IMR-90 (cell line): ENCODE measurements at regions not wholly inside any gene's neighbourhood (a gene's known extent, or its start where the extent isn't known, plus 50 kb on each side); places are given as distances from the start of the nearest gene placed in this dataset.

Experiments
- ATAC-seq: fragments of 200-7000 bp; cut with Tn5 transposase; 2 replicates; pipeline ENCODE4 v1.9.1; 2020; ENCODE audit warnings: low read depth, mild to moderate bottlenecking, moderate library complexity
- BruUV-seq: library from RNA; stranded (reverse); fragments of 400-500 nt; replicated peaks from 2 replicates; lab custom pipeline; 2021; lab: Mats Ljungman, UMichigan
- CTCF ChIA-PET: fragments of 300-600 bp; formaldehyde crosslinking; extraction: SDS; loops from one replicate; lab custom pipeline; 2021; ENCODE audit warnings: antibody characterized with exemption; lab: Yijun Ruan, JAX
- POLR2A ChIA-PET: fragments of 300-600 bp; sonication (Branson Sonifier 250); formaldehyde crosslinking; loops from one replicate; lab custom pipeline; 2022; ENCODE audit warnings: antibody characterized with exemption; ENCODE audit not compliant: unreplicated experiment; lab: Charles Lee
- DNase-seq: peaks from one replicate; pipeline ENCODE4 v3.0.0; 2013
- H2AFZ ChIP-seq: replicated peaks from 2 replicates; pipeline ENCODE3; 2013; ENCODE audit warnings: low read length, mild to moderate bottlenecking; ENCODE audit not compliant: poor library complexity
- H2AK5ac ChIP-seq: 2 replicates; pipeline ENCODE4 v1.6.1; 2013; ENCODE audit warnings: low read depth, low read length, inconsistent platforms
- H2AK9ac ChIP-seq: replicated peaks from 2 replicates; pipeline ENCODE3; 2013; ENCODE audit warnings: mild to moderate bottlenecking, low read depth, low read length, moderate library complexity; ENCODE audit not compliant: poor library complexity
- H2BK120ac ChIP-seq: 2 replicates; pipeline ENCODE4 v1.6.1; 2013; ENCODE audit warnings: low read depth, low read length, inconsistent platforms
- H2BK15ac ChIP-seq: 3 replicates; pipeline ENCODE4 v1.6.1; 2013; ENCODE audit warnings: low read depth, low read length, inconsistent platforms
- H2BK20ac ChIP-seq: 2 replicates; pipeline ENCODE4 v1.6.1; 2013; ENCODE audit warnings: low read depth, mild to moderate bottlenecking, inconsistent platforms, low read length, moderate library complexity
- H2BK5ac ChIP-seq: 2 replicates; pipeline ENCODE4 v1.6.1; 2013; ENCODE audit warnings: mild to moderate bottlenecking, low read depth, low read length, inconsistent platforms; ENCODE audit not compliant: poor library complexity, severe bottlenecking
- H3K14ac ChIP-seq: replicated peaks from 2 replicates; pipeline ENCODE4 v1.6.1; 2013; ENCODE audit warnings: low read depth, low read length, inconsistent platforms
- H3K18ac ChIP-seq: 2 replicates; pipeline ENCODE4 v1.6.1; 2013; ENCODE audit warnings: low read depth, low read length, control low read depth
- H3K23ac ChIP-seq: 2 replicates; pipeline ENCODE4 v1.6.1; 2013; ENCODE audit warnings: low read depth, low read length, inconsistent platforms
- H3K27ac ChIP-seq: 2 replicates; pipeline ENCODE4 v1.5.1; 2013; ENCODE audit warnings: mild to moderate bottlenecking, control low read depth, low read length; ENCODE audit not compliant: insufficient read depth
- H3K27me3 ChIP-seq: 2 replicates; pipeline ENCODE4 v1.6.1; 2013; ENCODE audit warnings: low read length; ENCODE audit not compliant: control insufficient read depth, insufficient read depth
- H3K36me3 ChIP-seq: 2 replicates; pipeline ENCODE4 v1.6.1; 2013; ENCODE audit warnings: low read length, mixed read lengths; ENCODE audit not compliant: control insufficient read depth, insufficient read depth
- H3K4ac ChIP-seq: 2 replicates; pipeline ENCODE4 v1.6.1; 2013; ENCODE audit warnings: low read depth, low read length, inconsistent platforms
- H3K4me1 ChIP-seq: 2 replicates; pipeline ENCODE4 v1.6.1; 2013; ENCODE audit warnings: low read length, mixed read lengths; ENCODE audit not compliant: control insufficient read depth, insufficient read depth
- H3K4me2 ChIP-seq: 2 replicates; pipeline ENCODE4 v1.6.1; 2013; ENCODE audit warnings: low read depth, mild to moderate bottlenecking, control low read depth, low read length, moderate library complexity
- H3K4me3 ChIP-seq: 2 replicates; pipeline ENCODE4 v1.5.1; 2013; ENCODE audit warnings: low read depth, mild to moderate bottlenecking, control low read depth, low read length, moderate library complexity; ENCODE audit not compliant: insufficient read depth
- H3K56ac ChIP-seq: 2 replicates; pipeline ENCODE4 v1.6.1; 2013; ENCODE audit warnings: low read length, inconsistent platforms; ENCODE audit not compliant: insufficient read depth; ENCODE audit errors: extremely low read depth
- H3K79me1 ChIP-seq, 2 experiments: 2 replicates each; pipeline ENCODE4 v1.6.1; 2013; ENCODE audit warnings: low read length in 2 of 2, inconsistent platforms in 1 of 2, low read depth in 1 of 2
- H3K9ac ChIP-seq: 2 replicates; pipeline ENCODE4 v1.6.1; 2013; ENCODE audit warnings: low read depth, low read length, control low read depth
- H3K9me1 ChIP-seq: 2 replicates; pipeline ENCODE4 v1.6.1; 2013; ENCODE audit warnings: low read length, inconsistent platforms; ENCODE audit not compliant: insufficient read depth
- H3K9me3 ChIP-seq: 2 replicates; pipeline ENCODE4 v1.6.1; 2013; ENCODE audit warnings: low read length; ENCODE audit not compliant: control insufficient read depth, insufficient read depth
- H4K20me1 ChIP-seq: 2 replicates; pipeline ENCODE4 v1.6.1; 2013; ENCODE audit warnings: low read length, inconsistent platforms; ENCODE audit not compliant: insufficient read depth
- H4K5ac ChIP-seq: 2 replicates; pipeline ENCODE4 v1.6.1; 2013; ENCODE audit warnings: mild to moderate bottlenecking, low read depth, low read length, control low read depth
- H4K8ac ChIP-seq, 2 experiments: 2 replicates each; pipeline ENCODE4 v1.6.1; 2013; ENCODE audit warnings: low read depth in 2 of 2, low read length in 2 of 2, control low read depth in 1 of 2, inconsistent platforms in 1 of 2
- H4K91ac ChIP-seq: 2 replicates; pipeline ENCODE4 v1.6.1; 2013; ENCODE audit warnings: low read depth, low read length, inconsistent platforms; ENCODE audit not compliant: insufficient read depth
- BHLHE40 ChIP-seq: fragments of 150-350 bp; IDR thresholded peaks from 2 replicates; pipeline ENCODE4 v1.6.1; 2016; ENCODE audit warnings: mild to moderate bottlenecking, low read depth, low read length
- CEBPB ChIP-seq: IDR thresholded peaks from 2 replicates; pipeline ENCODE4 v1.6.1; 2012; ENCODE audit warnings: low read depth, low read length, improper control_type of control experiment
- CHD1 ChIP-seq: IDR thresholded peaks from 2 replicates; pipeline ENCODE4 v1.6.1; 2012; ENCODE audit warnings: low read depth, low read length, improper control_type of control experiment
- FOS ChIP-seq: fragments of 150-350 bp; IDR thresholded peaks from 2 replicates; pipeline ENCODE4 v1.6.1; 2016; ENCODE audit warnings: low read depth, low read length
- MAFK ChIP-seq: IDR thresholded peaks from 2 replicates; pipeline ENCODE4 v1.6.1; 2012; ENCODE audit warnings: low read depth, low read length, improper control_type of control experiment
- MAZ ChIP-seq: IDR thresholded peaks from 2 replicates; pipeline ENCODE4 v1.6.1; 2012; ENCODE audit warnings: low read depth, mild to moderate bottlenecking, low read length, improper control_type of control experiment, moderate library complexity, borderline replicate concordance
- MXI1 ChIP-seq: IDR thresholded peaks from 2 replicates; pipeline ENCODE4 v1.6.1; 2012; ENCODE audit warnings: low read depth, mild to moderate bottlenecking, low read length, moderate library complexity, borderline replicate concordance
- NFE2L2 ChIP-seq: fragments of 150-350 bp; IDR thresholded peaks from 2 replicates; pipeline ENCODE4 v1.6.1; 2016; ENCODE audit warnings: low read depth, mild to moderate bottlenecking, low read length
- POLR2A ChIP-seq: IDR thresholded peaks from 2 replicates; pipeline ENCODE4 v1.6.1; 2012; ENCODE audit warnings: mild to moderate bottlenecking, low read depth, low read length
- RAD21 ChIP-seq: IDR thresholded peaks from 2 replicates; pipeline ENCODE4 v1.6.1; 2012; ENCODE audit warnings: low read length, improper control_type of control experiment
- RCOR1 ChIP-seq: IDR thresholded peaks from 2 replicates; pipeline ENCODE4 v1.6.1; 2012; ENCODE audit warnings: mild to moderate bottlenecking, low read length, improper control_type of control experiment; ENCODE audit not compliant: insufficient replicate concordance
- RFX5 ChIP-seq: IDR thresholded peaks from 2 replicates; pipeline ENCODE4 v1.8.0; 2012; ENCODE audit warnings: low read depth, mild to moderate bottlenecking, low read length, moderate library complexity
- SMC3 ChIP-seq: fragments of 150-350 bp; IDR thresholded peaks from 2 replicates; pipeline ENCODE4 v1.6.1; 2016; ENCODE audit warnings: low read depth, mild to moderate bottlenecking, antibody characterized with exemption, low read length, moderate library complexity
- WGBS, 2 experiments: methylation state at CpG; one replicate each; pipeline versions ENCODE4 v1.1.5 to v1.1.7; 2013; ENCODE audit warnings: missing lambda C conversion rate in 2 of 2; ENCODE audit not compliant: insufficient read length in 1 of 2; ENCODE audit errors: extremely low coverage in 2 of 2; 5-methylcytosine and 5-hydroxymethylcytosine counted together
- dilution Hi-C: fragments of 300-500 bp; cut with HindIII; formaldehyde crosslinking; loops from one replicate; pipeline ENCODE4 v1.14.3; 2018; ENCODE audit warnings: low sequenced_read_pairs; ENCODE audit not compliant: unreplicated experiment
- in situ Hi-C: fragments of 300-500 bp; cut with MboI; formaldehyde crosslinking; loops from 3 replicates; pipeline ENCODE4 v1.14.3; 2019; ENCODE audit warnings: low sequenced_read_pairs, inconsistent platforms, mixed read lengths
- intact Hi-C: fragments of 100-400 bp; cut with micrococcal nuclease; formaldehyde crosslinking; loops from 2 replicates; pipeline ENCODE4 v1.10.0; 2022
- TF ChIP-seq, protein P1 (sequence below): fragments of 150-350 bp; IDR thresholded peaks from 2 replicates; pipeline ENCODE4 v1.6.1; 2017; ENCODE audit warnings: mild to moderate bottlenecking, antibody characterized with exemption, low read length, low read depth
- TF ChIP-seq, protein P2 (sequence below): fragments of 150-350 bp; IDR thresholded peaks from 2 replicates; pipeline ENCODE4 v1.6.1; 2016; ENCODE audit warnings: low read depth, mild to moderate bottlenecking, low read length, moderate library complexity, borderline replicate concordance
- TF ChIP-seq, protein P3 (sequence below): conservative IDR thresholded peaks from 2 replicates; pipeline ENCODE4 v1.5.1; 2012; ENCODE audit warnings: mild to moderate bottlenecking, low read depth, low read length, improper control_type of control experiment

DNA sequence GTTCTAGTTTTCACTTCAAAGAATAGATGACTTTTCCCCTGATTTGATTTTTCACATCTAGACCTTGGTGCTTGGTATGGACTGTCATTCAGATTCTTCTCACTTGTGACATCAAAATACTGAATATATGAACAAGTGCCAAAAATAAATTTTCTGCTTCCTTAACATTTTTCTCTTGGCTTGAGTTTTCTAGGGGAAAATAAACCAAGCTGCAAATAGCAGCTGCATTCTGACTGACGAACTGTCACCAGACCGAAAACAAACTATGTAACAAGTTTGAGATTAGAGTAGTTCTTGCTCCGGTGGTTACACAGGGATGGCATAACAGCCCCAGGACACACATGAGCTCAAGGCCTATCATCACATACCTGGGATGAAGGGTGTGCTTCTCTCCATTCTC, 345.7 kb downstream of the CNTNAP4 start:
- Histone ChIP-seq H2AFZ (no peak overlapping the region), H3K9me3 (peaks cover 5% of the 10 kb centered on the region; the same call in 1 of the 2 replicates), H3K14ac (no peak overlapping the region), H2BK5ac (no peak overlapping the region), H3K4me1 (no peaks in the 10 kb centered on the region), H3K9ac (no peak overlapping the region), H2AK5ac (no peak overlapping the region), H3K23ac (no peak overlapping the region), H3K56ac (no peak overlapping the region), H3K4me3 (no peak overlapping the region), H2BK120ac (no peak overlapping the region), H3K27ac (no peak overlapping the region), H4K8ac (no peak overlapping the region), H3K9me1 (no peaks in the 10 kb centered on the region), H3K79me1 (no peaks in the 10 kb centered on the region), H2AK9ac (no peak overlapping the region), H3K27me3 (no peaks in the 10 kb centered on the region), H3K4me2 (no peak overlapping the region), H2BK20ac (no peak overlapping the region), H3K18ac (no peak overlapping the region), H3K36me3 (no peaks in the 10 kb centered on the region), H4K5ac (no peak overlapping the region), H3K4ac (no peak overlapping the region), H2BK15ac (no peak overlapping the region), H4K20me1 (no peaks in the 10 kb centered on the region), H4K91ac (no peak overlapping the region)
- no CpG with 5 or more reads among the region's 3 CpGs for WGBS, 2 experiments
- dilution Hi-C loops = no loop called here
- in situ Hi-C loops = no loop called here
- ChIA-PET CTCF (no interaction called here), POLR2A (no interaction called here)
- ATAC-seq (no peak), DNase-seq (no peak)
- TF ChIP-seq, protein P1, sequence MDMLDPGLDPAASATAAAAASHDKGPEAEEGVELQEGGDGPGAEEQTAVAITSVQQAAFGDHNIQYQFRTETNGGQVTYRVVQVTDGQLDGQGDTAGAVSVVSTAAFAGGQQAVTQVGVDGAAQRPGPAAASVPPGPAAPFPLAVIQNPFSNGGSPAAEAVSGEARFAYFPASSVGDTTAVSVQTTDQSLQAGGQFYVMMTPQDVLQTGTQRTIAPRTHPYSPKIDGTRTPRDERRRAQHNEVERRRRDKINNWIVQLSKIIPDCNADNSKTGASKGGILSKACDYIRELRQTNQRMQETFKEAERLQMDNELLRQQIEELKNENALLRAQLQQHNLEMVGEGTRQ = no peak
- TF ChIP-seq SMC3 (no peak), CHD1 (no peak), RFX5 (no peak), CEBPB (no peak), BHLHE40 (no peak), NFE2L2 (no peak), RAD21 (no peak), MXI1 (no peak), FOS (no peak), MAFK (no peak), POLR2A (no peak), RCOR1 (no peak), MAZ (no peak)
- TF ChIP-seq, protein P2, sequence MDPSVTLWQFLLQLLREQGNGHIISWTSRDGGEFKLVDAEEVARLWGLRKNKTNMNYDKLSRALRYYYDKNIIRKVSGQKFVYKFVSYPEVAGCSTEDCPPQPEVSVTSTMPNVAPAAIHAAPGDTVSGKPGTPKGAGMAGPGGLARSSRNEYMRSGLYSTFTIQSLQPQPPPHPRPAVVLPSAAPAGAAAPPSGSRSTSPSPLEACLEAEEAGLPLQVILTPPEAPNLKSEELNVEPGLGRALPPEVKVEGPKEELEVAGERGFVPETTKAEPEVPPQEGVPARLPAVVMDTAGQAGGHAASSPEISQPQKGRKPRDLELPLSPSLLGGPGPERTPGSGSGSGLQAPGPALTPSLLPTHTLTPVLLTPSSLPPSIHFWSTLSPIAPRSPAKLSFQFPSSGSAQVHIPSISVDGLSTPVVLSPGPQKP = no peak
- TF ChIP-seq, protein P3, sequence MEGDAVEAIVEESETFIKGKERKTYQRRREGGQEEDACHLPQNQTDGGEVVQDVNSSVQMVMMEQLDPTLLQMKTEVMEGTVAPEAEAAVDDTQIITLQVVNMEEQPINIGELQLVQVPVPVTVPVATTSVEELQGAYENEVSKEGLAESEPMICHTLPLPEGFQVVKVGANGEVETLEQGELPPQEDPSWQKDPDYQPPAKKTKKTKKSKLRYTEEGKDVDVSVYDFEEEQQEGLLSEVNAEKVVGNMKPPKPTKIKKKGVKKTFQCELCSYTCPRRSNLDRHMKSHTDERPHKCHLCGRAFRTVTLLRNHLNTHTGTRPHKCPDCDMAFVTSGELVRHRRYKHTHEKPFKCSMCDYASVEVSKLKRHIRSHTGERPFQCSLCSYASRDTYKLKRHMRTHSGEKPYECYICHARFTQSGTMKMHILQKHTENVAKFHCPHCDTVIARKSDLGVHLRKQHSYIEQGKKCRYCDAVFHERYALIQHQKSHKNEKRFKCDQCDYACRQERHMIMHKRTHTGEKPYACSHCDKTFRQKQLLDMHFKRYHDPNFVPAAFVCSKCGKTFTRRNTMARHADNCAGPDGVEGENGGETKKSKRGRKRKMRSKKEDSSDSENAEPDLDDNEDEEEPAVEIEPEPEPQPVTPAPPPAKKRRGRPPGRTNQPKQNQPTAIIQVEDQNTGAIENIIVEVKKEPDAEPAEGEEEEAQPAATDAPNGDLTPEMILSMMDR = no peak
- intact Hi-C loops = no loop called here
- no TSS peak for BruUV-seq
